ENCODE measurements at regions not wholly inside any gene's neighbourhood (a gene's known extent, or its start where the extent isn't known, plus 50 kb on each side); places are given as distances from the start of the nearest gene placed in this dataset.

- TF ChIP-seq POLR2A (IDR thresholded peaks at IDR 0.05): no peak
- no peak for TF ChIP-seq CTCF (IDR thresholded peaks at IDR 0.05)
These were observed 660.2 kb downstream of the EPHA7 start for GRCh38 chr6:92759178-92759577.
